CD4-positive, alpha-beta T cell treated with Interleukin-2 at 100 ng/mL for 4 hours (primary cell): ENCODE measurements at regions not wholly inside any gene's neighbourhood (a gene's known extent, or its start where the extent isn't known, plus 50 kb on each side); places are given as distances from the start of the nearest gene placed in this dataset.

Experiments used
- DNase-seq: peaks from one replicate; pipeline ENCODE4 v3.0.0-alpha.2; 2020; ENCODE audit warnings: low spot score

DNA sequence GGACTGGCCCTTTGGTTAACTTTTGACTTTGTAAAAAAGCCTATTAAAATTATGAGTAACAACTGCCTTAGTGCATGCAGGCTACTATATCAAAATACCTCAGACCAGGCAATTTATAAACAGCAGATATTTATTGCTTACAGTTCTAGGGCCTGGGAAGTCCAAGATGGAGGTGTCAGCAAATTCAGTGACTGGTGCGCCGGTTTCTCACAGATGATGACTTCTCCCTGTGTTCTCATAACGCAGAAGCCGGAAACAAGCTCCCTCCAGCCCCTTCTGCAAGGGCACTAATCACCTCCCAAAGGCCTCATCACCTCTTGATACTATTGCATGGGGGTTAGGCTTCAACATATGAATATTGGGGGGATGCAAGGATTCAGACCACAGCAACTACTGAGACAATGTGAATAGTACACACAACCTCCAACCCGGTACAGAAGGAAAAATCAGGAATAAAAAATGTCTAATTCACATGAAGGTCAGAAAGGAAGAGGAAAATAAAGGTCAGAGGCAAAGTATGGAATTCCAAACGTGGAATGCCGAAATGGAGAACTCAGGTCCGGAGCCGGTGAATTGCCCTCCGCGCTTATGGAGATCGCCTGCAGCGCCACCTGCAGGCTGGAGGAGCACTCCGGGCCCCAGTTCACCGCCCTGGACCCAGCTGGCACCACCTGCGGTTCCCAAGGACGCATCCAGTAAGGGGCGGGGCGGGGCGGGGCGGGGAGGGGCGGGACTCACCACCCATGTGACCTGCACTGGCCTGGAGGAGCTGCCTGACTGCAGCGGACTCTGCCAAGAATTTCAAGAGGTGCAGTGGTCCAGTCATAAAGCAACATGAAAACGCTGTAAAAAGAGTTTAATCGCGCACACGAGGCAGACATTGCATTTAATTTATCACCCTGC lies 203.4 kb downstream of the KIF26A start:
- no peak for DNase-seq

GRCh38 chr14:104342435-104343293 lies 204.3 kb downstream of the KIF26A start:
- DNase-seq, result no peak

- no peak for DNase-seq
Measured at GRCh38 chr14:104343294-104343625, 204.9 kb downstream of the KIF26A start.

DNA sequence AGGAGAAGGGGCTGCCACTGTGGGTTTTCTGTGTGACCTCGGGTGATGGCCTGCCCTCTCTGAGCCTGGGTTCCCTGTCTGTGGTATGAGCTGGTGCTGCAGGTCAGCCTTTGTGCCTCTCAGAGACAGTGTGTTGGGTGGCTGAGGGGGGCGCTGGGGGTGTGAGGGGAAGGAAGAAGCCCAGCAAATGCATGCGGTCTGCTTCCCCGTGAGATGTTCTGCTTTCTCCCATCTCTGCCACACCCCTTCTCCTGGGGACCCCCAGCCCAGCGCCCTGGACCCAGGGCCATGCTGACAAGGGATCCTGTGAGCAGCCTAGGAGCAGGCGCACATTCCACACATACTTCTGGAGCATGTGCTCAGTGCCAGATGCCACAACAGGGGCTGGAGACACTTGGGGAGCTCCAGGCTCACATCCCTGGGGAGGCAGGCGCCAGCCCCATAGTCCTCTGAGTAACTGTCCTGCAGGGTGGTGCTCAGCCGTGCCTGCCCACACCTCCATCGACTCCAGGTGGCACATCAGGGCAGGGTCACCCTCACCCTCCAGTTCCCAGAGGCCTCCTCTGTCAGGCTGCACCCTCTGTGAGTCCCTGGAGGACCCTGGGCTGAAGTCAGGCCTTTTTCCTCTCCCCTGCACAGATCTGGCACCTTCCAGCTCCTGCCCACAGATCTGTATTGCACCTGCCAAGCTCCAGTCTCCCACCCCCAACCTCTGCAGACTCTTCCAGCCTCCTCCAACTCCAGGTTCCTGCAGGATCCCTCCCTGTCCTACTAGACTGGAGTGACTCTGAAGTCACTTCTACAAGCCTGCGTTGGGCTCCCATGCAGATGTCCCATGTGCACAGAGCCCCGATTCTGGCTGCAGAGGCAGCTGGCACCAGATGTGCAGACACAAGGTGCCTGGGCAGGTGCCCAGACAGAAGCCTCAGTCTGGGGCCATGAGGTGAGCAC lies 205.6 kb downstream of the KIF26A start:
- no peak for DNase-seq

DNA sequence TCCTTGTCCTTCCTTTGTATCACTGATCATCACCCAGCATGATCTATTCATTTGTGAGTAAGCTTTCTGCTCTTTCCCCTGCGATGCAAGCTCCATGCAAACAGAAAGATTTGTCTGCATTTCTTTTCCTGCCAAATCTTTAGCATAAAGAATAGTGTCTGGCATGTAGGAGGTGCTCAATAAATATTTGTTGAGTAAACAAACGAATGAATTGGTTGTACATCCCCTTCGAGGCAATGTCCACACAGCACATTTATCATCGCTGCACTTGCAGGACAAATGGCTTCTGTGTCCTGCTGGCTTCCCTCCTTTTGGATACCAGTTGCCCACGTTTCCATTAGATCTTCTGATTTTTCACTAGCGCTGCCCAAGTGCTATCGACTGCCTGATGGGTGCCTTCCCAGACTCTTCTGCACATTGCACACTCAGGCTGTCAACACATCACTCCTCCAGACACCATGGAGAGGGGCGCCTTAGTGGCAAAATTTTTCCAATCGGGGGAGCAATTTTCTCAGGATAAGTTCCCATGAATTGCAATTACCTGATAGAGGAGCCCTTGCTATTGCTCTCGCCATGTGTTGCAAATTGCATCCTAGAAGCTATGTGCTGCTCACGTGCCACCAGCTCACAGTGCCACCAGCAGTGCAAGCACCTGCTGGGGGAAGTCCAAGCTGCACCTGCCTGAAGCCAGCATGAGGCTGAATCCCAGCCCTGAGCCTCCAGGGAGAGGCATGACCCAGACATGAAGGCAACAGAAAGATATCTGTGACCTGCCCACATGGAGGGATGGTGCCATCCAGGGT lies 206.6 kb downstream of the KIF26A start:
- no peak for DNase-seq

- no peak for DNase-seq
Measured at GRCh38 chr14:104345621-104346462, 207.5 kb downstream of the KIF26A start.

DNA sequence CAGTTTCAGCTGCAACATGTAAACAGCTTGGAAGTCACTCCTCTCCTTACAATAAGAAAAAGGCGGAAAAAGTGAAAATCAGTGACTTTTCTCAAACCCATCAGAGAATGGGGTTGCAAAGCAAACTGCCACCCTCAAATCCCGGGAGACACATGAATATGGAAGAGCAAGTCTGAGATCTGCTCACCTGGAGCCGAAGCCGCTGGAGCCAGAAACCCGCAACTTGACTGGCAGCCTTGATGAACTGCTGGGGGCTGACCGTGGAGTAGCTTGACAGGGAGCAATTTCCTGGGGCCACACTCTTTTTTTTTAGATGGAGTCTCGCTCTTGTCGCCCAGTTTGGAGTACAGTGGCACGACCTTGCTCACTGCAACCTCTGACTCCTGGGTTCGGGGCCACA lies 208.2 kb downstream of the KIF26A start:
- no peak for DNase-seq

DNA sequence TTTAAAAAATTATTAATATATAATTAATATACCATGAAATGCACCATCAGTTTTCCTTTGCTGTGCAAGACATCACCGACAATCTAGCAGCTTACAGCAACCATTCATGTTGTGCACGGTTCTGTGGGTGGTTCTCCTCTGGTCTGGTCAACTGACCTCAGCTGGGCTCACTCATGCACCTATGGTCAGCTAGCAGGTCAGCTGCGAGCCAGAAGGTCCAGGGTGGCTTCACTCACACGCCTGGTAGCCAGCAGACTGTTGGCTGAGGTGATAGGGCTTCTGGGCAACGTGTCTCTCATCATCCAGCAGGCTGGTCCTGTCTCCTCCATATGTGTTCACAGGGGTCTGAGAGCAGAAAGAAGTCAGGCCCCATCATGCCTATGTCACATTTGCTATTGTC lies 210.4 kb downstream of the KIF26A start:
- no peak for DNase-seq

DNA sequence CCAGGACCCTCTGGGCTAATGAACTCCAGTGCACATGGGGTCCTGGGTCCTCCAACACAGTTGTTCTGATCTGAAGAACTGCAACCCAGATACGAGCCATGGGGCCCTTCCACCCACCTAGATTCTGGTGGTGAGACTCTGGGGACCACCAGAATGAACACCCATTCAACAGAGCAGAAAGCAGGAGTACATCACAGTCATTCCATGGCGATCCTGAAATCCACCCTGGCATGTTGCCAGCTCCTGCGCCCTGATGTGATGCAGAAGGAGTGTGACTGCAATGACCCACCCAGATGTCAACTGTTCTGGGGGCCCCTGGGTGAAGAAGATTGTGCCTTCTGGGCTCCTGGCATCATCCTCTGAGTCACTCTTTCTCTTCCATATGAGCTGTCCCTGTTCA lies 211.6 kb downstream of the KIF26A start:
- no peak for DNase-seq

DNA sequence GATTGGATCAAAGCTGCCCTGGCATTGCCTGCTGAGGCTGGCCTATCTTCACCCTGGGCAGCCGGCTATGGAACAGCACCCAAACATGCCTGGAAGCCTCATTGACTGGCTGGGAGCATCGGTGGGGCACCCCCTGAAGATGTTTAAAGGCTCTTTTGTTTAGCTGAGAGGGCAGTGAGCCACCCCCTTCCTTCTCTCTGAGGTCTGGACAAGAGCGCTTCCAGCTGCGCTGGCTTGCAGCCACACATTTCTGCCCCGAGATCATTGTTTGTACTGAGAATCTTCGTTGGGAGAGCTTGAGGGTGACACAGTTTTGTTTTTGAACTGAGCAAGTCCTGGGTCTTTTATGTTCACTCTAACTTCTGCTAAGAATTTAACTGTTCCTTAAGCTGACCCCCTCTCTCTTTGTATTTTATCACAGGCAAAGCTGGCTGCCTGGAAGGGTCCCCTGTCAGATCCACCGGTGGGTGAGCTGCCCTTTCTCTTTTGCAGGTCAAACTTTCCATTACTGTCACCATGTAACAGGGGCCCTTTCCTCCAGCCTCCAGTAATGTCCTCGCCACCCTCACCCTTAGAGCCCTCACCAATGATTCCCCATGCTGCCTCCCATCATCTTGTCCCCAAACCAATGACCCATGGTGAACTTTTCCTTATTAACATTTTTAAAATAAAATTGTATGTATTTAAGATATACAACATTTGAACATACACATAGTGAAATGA lies 212.2 kb downstream of the KIF26A start:
- no peak for DNase-seq

GRCh38 chr14:104351849-104352492 lies 213.6 kb downstream of the KIF26A start:
- DNase-seq, result no peak

- DNase-seq, result no peak
Measured at GRCh38 chr14:104352493-104353220, 214.3 kb downstream of the KIF26A start.

GRCh38 chr14:104353221-104353920 lies 215.0 kb downstream of the KIF26A start:
- DNase-seq, result no peak

- DNase-seq, result no peak
Measured at GRCh38 chr14:104353921-104354701, 215.7 kb downstream of the KIF26A start.

- no peak for DNase-seq
Measured at GRCh38 chr14:104355101-104356019, 217.0 kb downstream of the KIF26A start.
